Cerebellar cortex (tissue), 1 donor: ENCODE measurements at regions not wholly inside any gene's neighbourhood (a gene's known extent, or its start where the extent isn't known, plus 50 kb on each side); places are given as distances from the start of the nearest gene placed in this dataset.
"Not testable (repeated sequence)": the region's sequence is repeated elsewhere in the genome, so short reads cannot be mapped to it uniquely, and the experiment has no call there.

Experiments used
- DNase-seq: peaks from one replicate; pipeline ENCODE4 v3.0.0-alpha.2; 2015; ENCODE audit warnings: low spot score

DNA sequence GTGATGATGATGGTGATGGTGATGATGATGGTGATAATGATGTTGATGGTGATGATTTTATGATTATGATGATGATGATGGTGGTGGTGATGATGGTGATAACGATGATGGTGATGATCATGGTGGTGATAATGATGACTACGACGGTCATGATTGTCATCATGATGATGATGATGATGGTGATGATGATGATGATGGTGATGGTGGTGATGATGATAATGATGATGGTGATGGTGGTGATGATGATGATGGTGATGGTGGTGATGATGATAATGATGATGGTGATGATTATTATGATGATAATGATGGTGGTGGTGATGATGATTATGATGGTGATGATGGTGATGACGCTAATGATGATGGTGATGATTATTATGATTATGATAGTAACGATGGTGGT, 54.1 kb upstream of the SFSWAP start:
- not testable (repeated sequence) for DNase-seq

DNA sequence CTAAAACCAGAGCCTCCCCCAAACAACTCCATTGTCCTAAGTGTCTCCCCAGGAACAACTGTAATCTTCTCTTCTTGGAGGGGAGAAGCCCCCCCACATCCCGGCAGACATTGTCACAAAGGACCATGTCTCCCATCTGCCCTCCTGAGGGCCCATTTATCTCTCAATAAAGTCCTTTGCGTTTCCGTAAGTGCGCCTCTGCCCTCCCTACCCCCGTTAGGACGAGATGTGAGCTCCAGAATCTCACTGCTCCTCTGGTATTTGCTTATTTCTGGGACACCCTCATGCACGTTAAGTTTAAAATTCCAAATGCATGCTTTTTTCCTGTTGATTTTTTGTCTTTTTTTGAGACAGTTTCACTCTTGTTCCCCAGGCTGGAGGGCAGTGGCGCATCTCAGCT, 52.3 kb upstream of the SFSWAP start:
- not testable (repeated sequence) for DNase-seq

GRCh38 chr12:131659484-131659883, 51.4 kb upstream of the SFSWAP start:
- not testable (repeated sequence) for DNase-seq

- DNase-seq = not testable (repeated sequence)
Measured at GRCh38 chr12:131659976-131660375, 50.9 kb upstream of the SFSWAP start.

DNA sequence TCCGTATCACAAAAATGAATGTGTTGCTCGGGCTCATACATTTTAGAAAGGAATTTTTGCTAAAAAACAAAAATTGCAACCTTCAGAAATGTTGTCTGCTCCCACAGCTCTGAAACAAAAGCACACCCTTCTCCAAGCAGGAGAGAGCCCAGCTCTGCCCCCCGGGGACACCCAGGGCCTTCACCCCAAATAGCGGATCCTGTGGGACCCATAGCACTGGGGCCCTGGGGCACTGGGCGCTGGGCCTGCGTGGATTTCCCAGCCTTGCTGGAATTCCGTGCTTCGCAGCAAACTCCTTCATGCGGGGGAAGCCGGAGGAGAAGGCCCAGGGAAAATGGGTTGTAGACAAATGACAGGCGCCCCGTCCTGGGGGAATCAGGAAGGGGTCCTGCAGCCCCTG, 50.5 kb upstream of the SFSWAP start:
- DNase-seq = not testable (repeated sequence)
